HG03097 (cell line): ENCODE measurements at regions not wholly inside any gene's neighbourhood (a gene's known extent, or its start where the extent isn't known, plus 50 kb on each side); places are given as distances from the start of the nearest gene placed in this dataset.

Experiments used
- ATAC-seq: cut with Tn5 transposase; IDR thresholded peaks from one replicate; pipeline ENCODE4 v1.9.1; 2021; ENCODE audit not compliant: unreplicated experiment, low FRiP score

GRCh38 chr4:187171706-187172339, 448.2 kb upstream of the FAT1 start:
- ATAC-seq: no peak

DNA sequence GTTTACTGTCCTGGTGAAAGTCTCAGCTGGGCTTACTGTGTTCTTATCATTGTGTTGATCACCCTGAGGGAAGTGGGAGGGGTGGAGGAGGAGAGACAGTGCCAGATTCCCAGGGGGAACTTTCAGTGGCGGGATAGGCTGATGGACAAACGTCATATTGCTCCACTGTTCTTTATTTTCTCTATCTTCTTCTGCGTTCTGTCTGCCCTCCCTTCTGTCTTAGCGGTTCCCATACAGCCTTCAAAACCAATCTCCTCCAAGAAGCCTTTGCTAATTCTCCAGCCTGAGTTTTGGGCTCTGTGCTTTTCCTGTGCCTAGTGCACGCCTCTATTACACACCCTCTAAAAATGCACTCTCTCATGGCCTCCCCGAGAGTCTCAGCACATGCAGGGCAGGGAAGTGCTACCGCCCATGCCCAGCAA, 448.7 kb upstream of the FAT1 start:
- no peak for ATAC-seq

DNA sequence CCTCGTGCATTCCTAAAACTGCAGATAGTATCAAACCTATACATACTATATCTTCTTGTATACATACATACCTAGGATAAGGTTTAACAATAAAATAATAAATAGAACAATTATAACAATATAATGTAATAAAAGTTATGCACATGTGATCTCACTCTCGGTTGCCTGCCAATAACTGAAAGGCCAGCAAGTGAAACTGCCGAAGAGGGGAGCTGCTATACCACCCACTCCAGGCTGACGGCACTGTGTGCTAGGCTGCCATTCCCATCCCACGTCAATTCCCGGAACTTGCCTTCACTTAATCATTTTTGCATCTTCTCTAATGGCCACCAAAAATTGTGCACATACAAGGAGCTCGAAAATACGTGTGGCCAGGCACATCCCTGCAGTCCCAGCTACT, 451.1 kb upstream of the FAT1 start:
- ATAC-seq: no peak

GRCh38 chr4:187175197-187175596, 451.5 kb upstream of the FAT1 start:
- ATAC-seq: no peak

GRCh38 chr4:187176261-187176910, 452.7 kb upstream of the FAT1 start:
- no peak for ATAC-seq

- ATAC-seq: no peak
These were observed 454.4 kb upstream of the FAT1 start for GRCh38 chr4:187178084-187178483.

GRCh38 chr4:187178587-187178986, 454.9 kb upstream of the FAT1 start:
- no peak for ATAC-seq

DNA sequence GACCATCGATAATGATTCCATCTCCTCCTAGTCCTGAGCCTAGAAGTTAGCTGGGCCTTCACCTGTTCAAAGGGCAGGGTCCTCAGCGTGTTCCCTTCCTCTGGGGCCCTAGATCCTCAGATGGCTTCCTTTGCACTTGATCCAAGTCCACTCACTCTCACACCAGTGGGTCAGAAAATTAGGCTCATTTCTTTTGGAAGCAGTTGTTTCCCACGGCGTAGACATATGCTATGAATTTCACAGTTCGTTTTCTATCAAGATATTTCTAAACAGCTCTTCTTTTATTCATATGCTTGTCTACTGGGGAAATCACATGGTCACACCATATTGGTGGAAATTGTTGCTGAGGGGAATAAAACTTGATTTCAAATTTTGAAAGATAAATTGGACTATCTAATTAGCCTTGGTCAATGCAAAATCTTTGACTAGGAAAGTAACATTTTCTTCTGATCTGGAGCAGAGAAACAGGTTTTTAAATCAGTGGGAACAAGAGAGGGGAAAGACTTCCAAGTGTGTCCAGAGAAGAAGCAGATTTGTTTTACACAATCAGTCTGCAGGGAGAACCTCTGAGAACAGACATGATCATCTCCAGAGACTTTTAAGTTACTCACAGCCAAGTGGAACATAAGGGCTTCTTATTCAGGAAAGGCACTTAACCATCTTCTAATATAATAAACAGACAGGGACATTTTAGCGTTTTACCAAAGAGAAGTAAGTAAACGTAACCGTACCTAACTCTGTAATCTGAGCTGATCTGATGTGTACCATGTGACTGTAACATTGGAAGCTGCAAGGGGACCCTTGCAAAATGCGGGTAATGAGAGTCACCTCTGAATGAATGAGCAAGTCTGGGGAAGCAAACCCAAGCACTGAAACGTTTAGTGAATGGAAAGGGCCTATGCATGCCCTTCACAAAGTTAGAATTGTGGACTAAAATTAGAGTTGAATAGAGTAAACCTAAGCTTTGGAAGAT, 455.7 kb upstream of the FAT1 start:
- ATAC-seq: no peak

- ATAC-seq: no peak
These were observed 457.4 kb upstream of the FAT1 start for GRCh38 chr4:187181054-187181453.

- no peak for ATAC-seq
These were observed 459.7 kb upstream of the FAT1 start for GRCh38 chr4:187183346-187183745.

GRCh38 chr4:187183826-187184225, 460.2 kb upstream of the FAT1 start:
- no peak for ATAC-seq

DNA sequence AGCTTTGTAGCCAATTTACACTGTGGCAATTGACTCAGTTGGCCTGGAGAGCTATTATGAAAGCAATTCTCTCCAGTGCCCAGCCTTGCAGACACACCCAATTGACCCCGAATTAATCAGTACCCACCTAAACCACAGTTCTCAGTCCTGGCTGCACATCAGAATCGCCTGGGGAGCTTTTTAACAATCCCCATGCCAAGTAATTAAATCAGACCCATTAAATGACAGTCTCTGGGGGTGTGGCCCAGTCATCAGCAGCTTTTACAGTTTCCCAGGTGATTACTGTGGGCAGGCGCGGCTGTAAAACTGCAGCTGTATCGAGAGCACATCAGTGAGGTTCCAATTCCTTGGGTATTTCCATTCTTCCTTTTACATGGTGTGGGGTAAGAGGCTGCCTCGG, 460.9 kb upstream of the FAT1 start:
- no peak for ATAC-seq

- no peak for ATAC-seq
These were observed 464.5 kb upstream of the FAT1 start for GRCh38 chr4:187188118-187188517.

DNA sequence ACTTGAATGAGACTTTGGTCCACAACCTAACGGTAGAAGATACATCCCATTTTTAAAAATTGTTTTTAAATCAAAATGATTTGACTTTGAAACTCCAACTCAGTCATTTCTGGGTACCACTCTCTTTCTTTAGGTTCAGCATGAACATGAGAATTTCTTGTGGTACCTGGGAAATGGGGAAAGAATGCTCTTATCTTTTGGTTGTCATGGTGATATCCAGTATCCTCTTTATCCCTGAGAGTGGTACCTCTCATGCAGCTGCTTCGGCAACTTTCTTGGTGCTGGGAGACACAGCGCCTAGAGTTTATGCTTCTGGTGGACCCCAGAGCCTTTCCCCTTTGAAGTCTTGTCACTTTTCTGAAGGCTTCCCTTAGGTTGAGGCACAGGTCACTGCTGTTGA, 465.1 kb upstream of the FAT1 start:
- ATAC-seq: no peak

GRCh38 chr4:187190390-187190789, 466.7 kb upstream of the FAT1 start:
- no peak for ATAC-seq

GRCh38 chr4:187191676-187192075, 468.0 kb upstream of the FAT1 start:
- no peak for ATAC-seq

- ATAC-seq: no peak
These were observed 468.6 kb upstream of the FAT1 start for GRCh38 chr4:187192266-187192665.

DNA sequence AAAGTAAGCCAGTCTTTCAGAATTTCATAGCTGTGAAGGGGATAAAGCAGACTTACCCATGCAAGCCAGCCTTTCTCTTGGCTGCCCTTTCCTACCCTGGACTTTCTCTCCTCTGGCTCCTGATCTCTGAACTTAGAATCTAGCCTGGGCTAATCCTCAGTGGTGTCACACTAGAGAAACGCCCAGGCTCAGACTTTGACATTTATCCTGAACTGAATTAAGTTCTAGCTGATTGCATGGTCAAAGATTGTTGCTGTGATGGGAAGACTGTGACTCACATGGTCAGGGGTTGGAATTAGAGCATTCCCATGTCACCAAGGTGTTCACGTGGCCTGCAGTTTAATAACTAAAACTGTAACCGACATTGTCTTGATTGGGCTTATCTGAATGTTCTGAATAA, 469.5 kb upstream of the FAT1 start:
- no peak for ATAC-seq

- no peak for ATAC-seq
These were observed 480.8 kb upstream of the FAT1 start for GRCh38 chr4:187204389-187204918.

- ATAC-seq: no peak
These were observed 484.3 kb upstream of the FAT1 start for GRCh38 chr4:187207931-187208330.

- no peak for ATAC-seq
These were observed 485.0 kb upstream of the FAT1 start for GRCh38 chr4:187208651-187209050.
